ENCODE measurements at regions not wholly inside any gene's neighbourhood (a gene's known extent, or its start where the extent isn't known, plus 50 kb on each side); places are given as distances from the start of the nearest gene placed in this dataset.

- Mint-ChIP-seq H3K9me3 (no peaks in the 10 kb centered on the region; a peak in 1 of 5 replicates), H3K4me1 (peaks cover 6 to 8% of the 10 kb centered on the region in 2 experiments), H3K36me3 (ENCODE audit: insufficient read depth in 1 of 3, low read depth in 3 of 3) (no peaks in the 10 kb centered on the region; a peak in 1 of 7 replicates), H3K4me3 (no peak overlapping the region), H3K27me3 (ENCODE audit: low read depth) (no peaks in the 10 kb centered on the region), H3K27ac (no peak overlapping the region)
- no peak overlapping the region for H2BK20ac ChIP-seq (ENCODE audit: low read depth, low read length, poor library complexity, severe bottlenecking)
- H3K14ac ChIP-seq (ENCODE audit: insufficient read depth, low read length): no peak overlapping the region
- no peak overlapping the region for H2BK120ac ChIP-seq (ENCODE audit: low read depth, low read length, poor library complexity, severe bottlenecking)
- H3K23me2 ChIP-seq (ENCODE audit: insufficient read length, low read depth, low read length, poor library complexity, severe bottlenecking): no peaks in the 10 kb centered on the region
- no peaks in the 10 kb centered on the region for H3K9me3 ChIP-seq (ENCODE audit: control insufficient read depth, low read depth, low read length)
- no peak overlapping the region for H3K23ac ChIP-seq (ENCODE audit: insufficient read length, low read depth, low read length)
- no peak overlapping the region for H3T11ph ChIP-seq (ENCODE audit: low read length)
- no peak overlapping the region for H4K5ac ChIP-seq (ENCODE audit: insufficient read length, low read depth, low read length)
- no peak overlapping the region for H4K91ac ChIP-seq (ENCODE audit: insufficient read length, low read depth, low read length)
- no peak overlapping the region for H2BK5ac ChIP-seq (ENCODE audit: insufficient read length, low read length)
- WGBS (ENCODE audit: extremely low coverage, insufficient read length, low lambda C conversion rate): no CpG with 5 or more reads among the region's 1 CpG
- no peak overlapping the region for H2BK12ac ChIP-seq (ENCODE audit: insufficient read length, low read depth, low read length)
- H3K27ac ChIP-seq (ENCODE audit: insufficient read length, low read depth, low read length): no peak overlapping the region
- no peaks in the 10 kb centered on the region for H3K79me2 ChIP-seq (ENCODE audit: insufficient read depth, low read length)
- no peaks in the 10 kb centered on the region for H4K20me1 ChIP-seq (ENCODE audit: control insufficient read depth, insufficient read depth, insufficient read length)
- H3K4ac ChIP-seq (ENCODE audit: low read depth, low read length): no peak overlapping the region
- H3K27me3 ChIP-seq (ENCODE audit: insufficient read depth, low read length): no peaks in the 10 kb centered on the region
- no peak overlapping the region for H2AFZ ChIP-seq (ENCODE audit: low read length)
- H4K8ac ChIP-seq (replicated peaks; ENCODE audit: insufficient read length, low read depth, low read length): no peak overlapping the region
- no peak overlapping the region for H3K4me2 ChIP-seq (ENCODE audit: insufficient read depth, insufficient read length, low read length)
- H3K79me1 ChIP-seq (ENCODE audit: insufficient read depth, low read depth, low read length, poor library complexity, severe bottlenecking): no peaks in the 10 kb centered on the region
- no peak overlapping the region for H3K18ac ChIP-seq (ENCODE audit: insufficient read length, low read depth, low read length)
- no peaks in the 10 kb centered on the region for H3K4me1 ChIP-seq (ENCODE audit: insufficient read depth, low read length)
- H2BK15ac ChIP-seq (ENCODE audit: low read depth, low read length): no peak overlapping the region
- no peak for DNase-seq
- no peak overlapping the region for H3K9ac ChIP-seq (ENCODE audit: extremely low read depth, insufficient read length, low read length)
- no peak overlapping the region for H3K56ac ChIP-seq (ENCODE audit: insufficient read length, low read depth, low read length)
- no peak overlapping the region for H2AK5ac ChIP-seq (ENCODE audit: insufficient read length, low read length)
- TF ChIP-seq CTCF (conservative IDR thresholded peaks at IDR 0.05): peak; percentile 48; the same call in 2 of the 3 replicates
These were observed 188.5 kb upstream of the SYT10 start for GRCh38 chr12:33628087-33628486.

Data from H9 (cell line).